HG02588 (cell line): ENCODE measurements at regions not wholly inside any gene's neighbourhood (a gene's known extent, or its start where the extent isn't known, plus 50 kb on each side); places are given as distances from the start of the nearest gene placed in this dataset.

Source experiments
- ATAC-seq: cut with Tn5 transposase; IDR thresholded peaks from one replicate; pipeline ENCODE4 v1.9.1; 2021; ENCODE audit warnings: mild to moderate bottlenecking, moderate library complexity; ENCODE audit not compliant: unreplicated experiment

GRCh38 chr12:90017316-90017715 is 308.7 kb upstream of the ATP2B1 start:
- ATAC-seq = no peak

GRCh38 chr12:90015228-90015627 is 306.6 kb upstream of the ATP2B1 start:
- no peak for ATAC-seq

- ATAC-seq = no peak
These were observed 304.8 kb upstream of the ATP2B1 start for GRCh38 chr12:90013409-90013808.

- no peak for ATAC-seq
These were observed 301.5 kb upstream of the ATP2B1 start for GRCh38 chr12:90010089-90010488.

GRCh38 chr12:90008277-90008676 is 299.6 kb upstream of the ATP2B1 start:
- ATAC-seq = no peak

- no peak for ATAC-seq
These were observed 295.9 kb upstream of the ATP2B1 start for GRCh38 chr12:90004319-90005074.

GRCh38 chr12:90003688-90004087 is 295.1 kb upstream of the ATP2B1 start:
- no peak for ATAC-seq

- no peak for ATAC-seq
These were observed 292.1 kb upstream of the ATP2B1 start for GRCh38 chr12:90000721-90001120.

GRCh38 chr12:89999699-90000505 is 291.3 kb upstream of the ATP2B1 start:
- ATAC-seq = peak; percentile 52

GRCh38 chr12:89995870-89996269 is 287.2 kb upstream of the ATP2B1 start:
- ATAC-seq = no peak

- no peak for ATAC-seq
These were observed 286.3 kb upstream of the ATP2B1 start for GRCh38 chr12:89994911-89995310.

- ATAC-seq = no peak
These were observed 285.0 kb upstream of the ATP2B1 start for GRCh38 chr12:89993632-89994031.

- ATAC-seq = no peak
These were observed 284.2 kb upstream of the ATP2B1 start for GRCh38 chr12:89992668-89993451.

- ATAC-seq = no peak
These were observed 283.4 kb upstream of the ATP2B1 start for GRCh38 chr12:89991807-89992590.

- no peak for ATAC-seq
These were observed 279.7 kb upstream of the ATP2B1 start for GRCh38 chr12:89988188-89988915.

GRCh38 chr12:89985935-89986334 is 277.3 kb upstream of the ATP2B1 start:
- no peak for ATAC-seq

GRCh38 chr12:89984846-89985245 is 276.2 kb upstream of the ATP2B1 start:
- ATAC-seq = no peak

GRCh38 chr12:89983622-89984021 is 275.0 kb upstream of the ATP2B1 start:
- no peak for ATAC-seq

GRCh38 chr12:89980236-89980635 is 271.6 kb upstream of the ATP2B1 start:
- no peak for ATAC-seq
